ENCODE measurements at regions not wholly inside any gene's neighbourhood (a gene's known extent, or its start where the extent isn't known, plus 50 kb on each side); places are given as distances from the start of the nearest gene placed in this dataset.

- H2BK5ac ChIP-seq (ENCODE audit: low read depth, low read length, poor library complexity, severe bottlenecking): no peak overlapping the region
- no peaks in the 10 kb centered on the region for H4K20me1 ChIP-seq (ENCODE audit: insufficient read depth, low read length)
- no peak overlapping the region for H3K9ac ChIP-seq (ENCODE audit: low read depth, low read length)
- intact Hi-C loops (cut with micrococcal nuclease): no loop called here
- no peak overlapping the region for H2BK20ac ChIP-seq (ENCODE audit: low read depth, low read length)
- no peak overlapping the region for H3K4me3 ChIP-seq (ENCODE audit: insufficient read depth, low read depth, low read length)
- no peak overlapping the region for H4K8ac ChIP-seq (ENCODE audit: low read depth in 2 of 2, low read length in 2 of 2)
- no peak overlapping the region for H2BK15ac ChIP-seq (ENCODE audit: low read depth, low read length)
- no peak overlapping the region for H3K27ac ChIP-seq (ENCODE audit: insufficient read depth, low read length)
- no peak overlapping the region for H4K91ac ChIP-seq (ENCODE audit: insufficient read depth, low read depth, low read length)
- H2AK9ac ChIP-seq (replicated peaks; ENCODE audit: low read depth, low read length, poor library complexity): no peak overlapping the region
- no peaks in the 10 kb centered on the region for H3K9me1 ChIP-seq (ENCODE audit: insufficient read depth, low read length)
- ATAC-seq (ENCODE audit: low read depth) (no peak), DNase-seq (peak; percentile 1)
- in situ Hi-C loops (cut with MboI; ENCODE audit: low sequenced_read_pairs): no loop called here
- TF ChIP-seq, protein P1, sequence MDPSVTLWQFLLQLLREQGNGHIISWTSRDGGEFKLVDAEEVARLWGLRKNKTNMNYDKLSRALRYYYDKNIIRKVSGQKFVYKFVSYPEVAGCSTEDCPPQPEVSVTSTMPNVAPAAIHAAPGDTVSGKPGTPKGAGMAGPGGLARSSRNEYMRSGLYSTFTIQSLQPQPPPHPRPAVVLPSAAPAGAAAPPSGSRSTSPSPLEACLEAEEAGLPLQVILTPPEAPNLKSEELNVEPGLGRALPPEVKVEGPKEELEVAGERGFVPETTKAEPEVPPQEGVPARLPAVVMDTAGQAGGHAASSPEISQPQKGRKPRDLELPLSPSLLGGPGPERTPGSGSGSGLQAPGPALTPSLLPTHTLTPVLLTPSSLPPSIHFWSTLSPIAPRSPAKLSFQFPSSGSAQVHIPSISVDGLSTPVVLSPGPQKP (IDR thresholded peaks at IDR 0.05; ENCODE audit: borderline replicate concordance, low read depth, low read length): no peak
- TF ChIP-seq MAFK (IDR thresholded peaks at IDR 0.05; ENCODE audit: low read depth, low read length) (no peak), MXI1 (IDR thresholded peaks at IDR 0.05; ENCODE audit: borderline replicate concordance, low read depth, low read length) (no peak), SMC3 (IDR thresholded peaks at IDR 0.05; ENCODE audit: low read depth, low read length) (no peak), MAZ (IDR thresholded peaks at IDR 0.05; ENCODE audit: borderline replicate concordance, low read depth, low read length) (no peak), RCOR1 (IDR thresholded peaks at IDR 0.05; ENCODE audit: insufficient replicate concordance, low read length) (no peak), BHLHE40 (IDR thresholded peaks at IDR 0.05; ENCODE audit: low read depth, low read length) (no peak), CHD1 (IDR thresholded peaks at IDR 0.05; ENCODE audit: low read depth, low read length) (no peak), FOS (IDR thresholded peaks at IDR 0.05; ENCODE audit: low read depth, low read length) (no peak), NFE2L2 (IDR thresholded peaks at IDR 0.05; ENCODE audit: low read depth, low read length) (no peak), RAD21 (IDR thresholded peaks at IDR 0.05; ENCODE audit: low read length) (no peak)
- TF ChIP-seq, protein P2, sequence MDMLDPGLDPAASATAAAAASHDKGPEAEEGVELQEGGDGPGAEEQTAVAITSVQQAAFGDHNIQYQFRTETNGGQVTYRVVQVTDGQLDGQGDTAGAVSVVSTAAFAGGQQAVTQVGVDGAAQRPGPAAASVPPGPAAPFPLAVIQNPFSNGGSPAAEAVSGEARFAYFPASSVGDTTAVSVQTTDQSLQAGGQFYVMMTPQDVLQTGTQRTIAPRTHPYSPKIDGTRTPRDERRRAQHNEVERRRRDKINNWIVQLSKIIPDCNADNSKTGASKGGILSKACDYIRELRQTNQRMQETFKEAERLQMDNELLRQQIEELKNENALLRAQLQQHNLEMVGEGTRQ (IDR thresholded peaks at IDR 0.05; ENCODE audit: low read depth, low read length): no peak
- no CpG with 5 or more reads among the region's 3 CpGs for WGBS, 2 experiments (ENCODE audit: extremely low coverage in 2 of 2, insufficient read length in 1 of 2)
- no peak overlapping the region for H4K5ac ChIP-seq (ENCODE audit: low read depth, low read length)
- H3K56ac ChIP-seq (ENCODE audit: extremely low read depth, insufficient read depth, low read length): no peak overlapping the region
- no peak overlapping the region for H2BK120ac ChIP-seq (ENCODE audit: low read depth, low read length)
- H3K23ac ChIP-seq (ENCODE audit: low read depth, low read length): no peak overlapping the region
- H3K4me2 ChIP-seq (ENCODE audit: low read depth, low read length): no peak overlapping the region
- no peak overlapping the region for H2AK5ac ChIP-seq (ENCODE audit: low read depth, low read length)
- dilution Hi-C loops (cut with HindIII; ENCODE audit: low sequenced_read_pairs, unreplicated experiment): no loop called here
- no peak overlapping the region for H3K4ac ChIP-seq (ENCODE audit: low read depth, low read length)
- H3K9me3 ChIP-seq (ENCODE audit: control insufficient read depth, insufficient read depth, low read length): peaks cover 3% of the 10 kb centered on the region
- CTCF ChIA-PET: interaction anchor here (1.4 kb wide), 1 partner anchor 20 kb away, joined by 3 read pairs; no protein-coding TSS in a partner anchor
- no peak overlapping the region for H3K14ac ChIP-seq (replicated peaks; ENCODE audit: low read depth, low read length)
- no TSS peak for BruUV-seq (replicated peaks)
- H2AFZ ChIP-seq (replicated peaks; ENCODE audit: low read length, poor library complexity): no peak overlapping the region
- no peak overlapping the region for H3K18ac ChIP-seq (ENCODE audit: low read depth, low read length)
- no peaks in the 10 kb centered on the region for H3K79me1 ChIP-seq (ENCODE audit: low read depth in 1 of 2, low read length in 2 of 2)
- POLR2A ChIA-PET (ENCODE audit: unreplicated experiment): no interaction called here
- no peaks in the 10 kb centered on the region for H3K4me1 ChIP-seq (ENCODE audit: control insufficient read depth, insufficient read depth, low read length)
- no peaks in the 10 kb centered on the region for H3K27me3 ChIP-seq (ENCODE audit: control insufficient read depth, insufficient read depth, low read length)
- H3K36me3 ChIP-seq (ENCODE audit: control insufficient read depth, insufficient read depth, low read length): no peaks in the 10 kb centered on the region
These were observed 275.1 kb downstream of the IPO8 start for GRCh38 chr12:30420561-30420960.
